H4 (cell line): ENCODE measurements at regions not wholly inside any gene's neighbourhood (a gene's known extent, or its start where the extent isn't known, plus 50 kb on each side); places are given as distances from the start of the nearest gene placed in this dataset.
"Not testable (repeated sequence)": the region's sequence is repeated elsewhere in the genome, so short reads cannot be mapped to it uniquely, and the experiment has no call there.

Source experiments
- DNase-seq: peaks from one replicate; pipeline ENCODE4 v3.0.0-alpha.2; 2015; ENCODE audit warnings: low spot score

DNA sequence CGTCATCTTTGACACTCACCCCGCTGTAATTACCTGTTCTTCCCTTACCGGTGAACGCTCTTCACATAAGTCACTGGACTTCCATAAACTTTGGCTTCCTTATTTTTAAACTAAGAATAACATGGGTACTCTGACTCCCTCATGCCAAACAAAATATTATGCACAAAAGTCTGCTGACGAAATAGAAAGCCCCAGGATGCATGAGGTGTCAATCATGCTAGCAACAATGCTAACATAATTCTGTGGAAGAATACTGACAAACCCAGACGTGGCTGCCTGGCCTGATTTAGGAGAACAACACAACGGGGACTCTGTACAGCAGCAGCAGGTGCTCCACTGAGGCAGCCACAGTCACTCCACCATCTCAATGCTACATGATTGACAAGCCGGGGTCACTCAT lies 137.5 kb downstream of the CCDC71L start:
- DNase-seq: no peak

DNA sequence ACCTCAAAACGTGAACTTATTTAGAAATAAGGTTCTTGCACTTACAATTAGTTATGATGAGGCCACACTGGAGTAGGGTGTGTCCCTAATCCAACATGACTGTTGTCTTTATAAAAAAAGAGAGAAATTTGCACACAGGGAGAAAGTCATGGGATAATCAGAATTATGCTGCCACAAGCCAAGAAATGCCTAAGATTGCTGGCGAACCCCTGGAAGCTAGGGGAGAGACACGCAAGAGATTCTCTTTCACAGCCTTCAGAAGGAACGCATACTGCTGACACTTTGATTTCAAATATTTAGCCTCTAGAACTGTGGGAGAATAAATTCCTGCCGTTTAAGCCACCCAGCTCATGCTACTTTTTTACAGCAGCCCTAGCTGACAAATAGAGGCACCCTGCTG lies 138.3 kb downstream of the CCDC71L start:
- no peak for DNase-seq

GRCh38 chr7:106521541-106521940 lies 139.4 kb downstream of the CCDC71L start:
- DNase-seq: no peak

GRCh38 chr7:106520962-106521514 lies 139.9 kb downstream of the CCDC71L start:
- DNase-seq: no peak

DNA sequence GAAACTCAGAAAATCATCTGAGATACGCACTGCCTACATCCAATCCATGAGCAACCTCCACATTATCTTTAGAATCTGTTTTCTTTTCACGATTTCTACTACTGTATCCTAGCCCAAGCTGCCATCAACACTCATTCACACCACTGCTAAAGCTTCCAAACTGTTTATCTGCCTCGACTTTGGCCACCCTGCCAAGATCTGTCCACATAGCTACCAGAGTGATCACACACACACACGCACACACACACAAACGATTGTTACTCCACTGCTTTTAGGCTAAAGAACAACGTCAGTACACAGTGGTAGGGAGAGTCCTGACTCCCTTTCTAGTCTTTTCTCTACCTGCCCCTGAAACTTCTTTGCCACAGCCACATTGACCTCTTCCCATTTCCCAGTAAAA lies 142.0 kb downstream of the CCDC71L start:
- DNase-seq: no peak

DNA sequence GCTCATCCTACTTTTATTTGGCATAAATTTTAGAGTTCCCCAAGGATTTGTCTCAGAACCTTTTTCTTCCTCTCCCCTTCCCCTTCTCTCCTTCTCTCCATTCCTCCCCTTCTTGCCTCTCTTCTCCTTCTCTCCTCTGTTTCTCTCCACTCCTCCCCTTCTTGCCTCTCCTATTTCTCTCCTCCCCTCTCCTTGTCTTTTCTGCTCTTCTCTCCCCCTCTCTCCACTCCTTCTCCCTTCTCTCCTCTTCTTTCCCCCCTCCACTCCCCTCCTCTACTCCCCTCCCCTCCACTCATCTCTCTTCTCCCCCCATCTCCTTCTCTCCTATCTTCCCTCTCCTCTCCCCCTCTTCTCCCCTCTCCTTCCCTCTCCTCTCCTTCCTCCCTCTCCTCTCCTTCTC lies 142.7 kb downstream of the CCDC71L start:
- no peak for DNase-seq

DNA sequence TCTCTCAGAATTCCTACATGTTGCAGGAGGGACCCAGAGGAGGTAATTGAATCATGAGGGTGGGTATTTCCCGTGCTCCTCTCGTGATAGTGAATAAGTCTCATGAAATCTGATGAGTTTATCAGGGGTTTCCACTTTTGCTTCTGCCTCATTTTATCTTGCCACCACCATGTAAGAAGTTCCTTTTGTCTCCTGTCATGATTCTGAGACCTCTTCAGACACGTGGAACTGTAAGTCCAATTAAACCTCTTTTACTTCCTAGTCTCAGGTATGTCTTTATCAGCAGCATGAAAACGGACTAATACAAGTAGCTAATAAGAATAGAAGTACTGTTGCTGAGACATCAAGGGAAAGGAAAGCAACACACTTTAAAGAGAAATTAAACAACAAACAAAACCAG lies 143.4 kb downstream of the CCDC71L start:
- no peak for DNase-seq

- no peak for DNase-seq
These were observed 145.6 kb downstream of the CCDC71L start for GRCh38 chr7:106515321-106515720.

- DNase-seq: no peak
These were observed 146.1 kb downstream of the CCDC71L start for GRCh38 chr7:106514881-106515280.

DNA sequence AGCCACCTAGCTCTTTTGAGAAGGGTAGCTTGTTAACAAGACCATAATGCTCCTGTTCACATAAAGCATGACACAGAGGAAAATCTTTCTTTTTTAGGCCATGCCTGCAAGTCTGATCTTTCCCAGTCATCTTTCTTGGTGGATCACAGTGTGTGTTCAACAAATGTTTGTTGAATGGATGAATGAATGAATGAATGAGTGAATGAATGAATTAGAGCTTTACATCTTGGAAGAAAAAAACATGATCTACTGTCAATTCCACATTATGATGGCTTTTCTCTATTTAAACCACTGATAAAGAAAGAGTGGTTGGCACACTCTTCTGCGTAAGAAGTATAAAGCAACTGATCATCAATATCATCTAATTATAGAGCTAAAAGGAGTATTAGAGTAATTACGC lies 148.7 kb downstream of the CCDC71L start:
- DNase-seq: no peak

DNA sequence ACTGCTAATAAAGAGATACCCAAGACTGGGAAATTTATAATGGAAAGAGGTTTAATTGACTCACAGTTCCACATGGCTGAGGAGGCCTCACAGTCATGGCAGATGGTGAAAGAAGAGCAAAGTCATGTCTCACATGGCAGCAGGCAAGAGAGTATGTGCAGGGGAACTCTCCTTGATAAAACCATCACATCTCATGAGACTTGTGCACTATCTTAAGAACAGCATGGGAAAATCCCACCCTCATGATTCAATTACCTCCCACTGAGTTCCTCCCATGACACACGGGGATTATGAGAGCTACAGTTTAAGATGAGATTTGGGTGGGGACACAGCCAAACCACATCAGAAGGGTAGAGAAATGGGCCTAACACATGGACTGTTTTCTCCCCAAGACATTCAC lies 156.3 kb downstream of the CCDC71L start:
- no peak for DNase-seq

GRCh38 chr7:106504207-106504606 lies 156.8 kb downstream of the CCDC71L start:
- DNase-seq: no peak

GRCh38 chr7:106503626-106504025 lies 157.3 kb downstream of the CCDC71L start:
- DNase-seq: no peak

DNA sequence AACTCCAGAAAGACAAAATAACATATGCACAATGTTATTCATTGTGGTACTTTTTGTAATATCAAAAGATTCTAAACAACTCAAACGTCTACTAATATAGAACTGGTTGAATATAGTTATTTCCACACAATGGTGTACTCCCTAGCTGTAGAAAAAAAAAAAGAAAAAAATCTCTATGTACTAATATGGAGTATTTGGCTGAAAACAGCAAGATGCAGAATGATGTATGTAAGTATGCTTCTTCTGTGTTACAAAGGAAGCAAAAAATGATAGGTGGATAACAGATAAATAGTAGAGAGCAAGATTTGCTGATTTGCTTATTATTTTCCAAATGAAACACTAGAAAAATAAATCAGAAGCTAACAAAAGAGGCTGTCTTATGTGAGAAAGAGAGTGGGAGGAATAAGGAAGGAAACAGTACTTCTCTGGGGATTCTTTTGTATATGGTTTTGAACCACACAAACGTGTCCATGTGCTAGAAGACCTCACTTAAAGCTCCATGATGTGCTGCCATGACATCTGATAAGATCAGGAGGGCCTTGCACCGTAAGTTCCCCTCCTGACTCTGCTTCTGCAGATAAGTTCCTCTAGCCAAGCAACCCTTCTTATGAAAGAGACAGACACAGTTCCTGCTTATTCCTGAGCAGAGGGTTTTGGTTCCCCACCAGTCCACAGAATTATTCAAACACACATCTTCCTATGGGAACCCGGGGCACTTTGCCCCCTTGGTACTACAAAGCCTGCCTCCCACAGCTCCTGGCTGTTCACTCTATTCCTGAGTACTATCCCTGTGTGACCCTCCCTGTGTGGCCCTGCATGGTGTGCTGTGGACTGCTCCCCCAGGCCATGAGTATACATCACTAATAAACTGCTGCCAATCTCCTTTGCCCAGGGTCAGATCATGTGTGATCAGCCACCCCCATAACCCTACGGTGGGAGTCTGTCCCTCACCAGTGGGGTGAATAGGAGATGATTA lies 159.1 kb downstream of the CCDC71L start:
- DNase-seq: no peak

DNA sequence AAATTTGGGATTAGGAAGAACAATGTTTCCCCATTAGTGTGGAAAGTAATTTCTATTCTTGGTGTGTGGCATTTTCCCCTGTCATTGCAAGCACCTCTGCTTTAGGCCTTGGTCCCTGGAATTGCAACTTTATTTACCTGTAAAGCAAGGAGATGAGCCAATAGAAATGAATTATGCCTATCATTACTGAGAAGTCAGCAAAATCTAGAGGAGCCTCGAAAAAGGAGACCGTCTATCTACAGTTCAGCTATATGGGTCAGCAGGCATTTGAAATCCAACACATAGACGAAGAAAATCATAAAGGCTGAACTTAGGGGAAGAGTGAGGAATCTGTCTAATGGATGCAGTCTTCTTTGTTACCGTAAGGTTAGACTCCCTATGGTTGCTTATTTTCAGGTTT lies 161.1 kb downstream of the CCDC71L start:
- DNase-seq: no peak

DNA sequence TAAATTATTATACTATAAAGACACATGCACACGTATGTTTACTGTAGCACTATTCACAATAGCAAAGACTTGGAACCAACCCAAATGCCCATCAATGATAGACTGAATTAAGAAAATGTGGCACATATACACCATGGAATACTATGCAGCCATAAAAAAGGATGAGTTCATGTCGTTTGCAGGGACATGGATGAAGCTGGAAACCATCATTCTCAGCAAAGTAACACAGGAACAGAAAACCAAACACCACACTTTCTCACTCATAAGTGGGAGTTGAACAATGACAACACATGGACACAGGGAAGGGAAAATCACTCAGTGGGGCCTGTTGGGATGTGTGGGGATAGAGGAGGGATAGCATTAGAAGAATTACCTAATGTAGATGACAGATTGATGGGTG lies 163.0 kb downstream of the CCDC71L start:
- DNase-seq: not testable (repeated sequence)

- peak; percentile 19 for DNase-seq
These were observed 167.8 kb downstream of the CCDC71L start for GRCh38 chr7:106493041-106493731.

DNA sequence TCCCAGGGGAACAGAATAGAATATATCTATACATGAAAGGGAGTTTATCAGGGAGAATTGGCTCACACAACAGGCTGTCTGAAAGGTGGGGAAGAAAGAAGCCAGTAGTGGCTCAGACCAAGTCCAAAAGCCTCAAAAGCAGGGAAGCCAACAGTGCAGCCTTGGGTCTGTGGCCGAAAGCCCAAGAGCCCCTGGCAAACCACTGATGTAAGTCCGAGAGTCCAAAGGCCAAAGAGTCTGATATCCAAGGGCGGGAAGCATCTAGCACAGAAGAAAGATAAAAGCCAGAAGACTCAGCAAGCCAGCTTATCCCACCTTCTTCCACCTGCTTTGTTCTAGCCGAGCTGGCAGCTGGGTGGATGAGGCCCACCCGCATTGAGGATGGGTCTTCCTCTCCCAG lies 172.5 kb downstream of the CCDC71L start:
- no peak for DNase-seq

GRCh38 chr7:106487892-106488291 lies 173.1 kb downstream of the CCDC71L start:
- no peak for DNase-seq

GRCh38 chr7:106486331-106486730 lies 174.6 kb downstream of the CCDC71L start:
- no peak for DNase-seq

GRCh38 chr7:106485919-106486318 lies 175.0 kb downstream of the CCDC71L start:
- DNase-seq: no peak

DNA sequence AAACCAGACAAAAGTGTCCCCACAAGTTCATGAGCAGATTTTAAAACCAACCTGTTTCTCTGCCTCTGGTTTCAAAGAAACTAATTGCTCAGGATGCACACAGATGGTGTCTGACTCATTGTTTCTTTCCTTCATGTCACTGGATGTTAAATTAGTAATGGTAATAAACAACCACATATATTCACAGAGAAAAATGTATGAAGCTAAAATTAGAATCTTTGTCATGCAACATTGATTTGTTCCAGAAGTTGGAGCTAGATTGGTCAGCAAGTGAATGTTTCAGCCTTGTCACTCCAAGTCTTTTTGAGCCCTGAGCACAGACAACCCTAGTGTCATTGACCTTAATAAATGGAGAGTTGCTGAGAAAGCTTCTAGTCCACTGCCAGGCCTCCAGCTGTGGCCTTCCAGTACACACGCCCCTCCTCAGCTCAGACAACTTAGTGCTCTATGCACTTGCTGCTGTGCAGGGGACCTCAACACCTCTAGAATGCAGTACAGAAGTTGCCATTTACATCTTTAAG lies 175.9 kb downstream of the CCDC71L start:
- DNase-seq: no peak

- DNase-seq: no peak
These were observed 176.4 kb downstream of the CCDC71L start for GRCh38 chr7:106484562-106484961.
